ES-I3 (cell line): ENCODE measurements at regions not wholly inside any gene's neighbourhood (a gene's known extent, or its start where the extent isn't known, plus 50 kb on each side); places are given as distances from the start of the nearest gene placed in this dataset.
"Not testable (repeated sequence)": the region's sequence is repeated elsewhere in the genome, so short reads cannot be mapped to it uniquely, and the experiment has no call there.

Experiments used
- H3K36me3 ChIP-seq: 2 replicates; pipeline ENCODE4 v1.6.1; 2013; ENCODE audit warnings: mild to moderate bottlenecking, low read length, control low read depth, moderate library complexity; ENCODE audit not compliant: insufficient read depth
- H3K4me1 ChIP-seq: 2 replicates; pipeline ENCODE4 v1.6.1; 2013; ENCODE audit warnings: mild to moderate bottlenecking, control low read depth, low read length; ENCODE audit not compliant: insufficient read depth
- H3K9ac ChIP-seq: 2 replicates; pipeline ENCODE4 v1.6.1; 2013; ENCODE audit warnings: low read depth, mild to moderate bottlenecking, low read length, moderate library complexity
- H3K9me3 ChIP-seq: 2 replicates; pipeline ENCODE4 v1.6.1; 2013; ENCODE audit warnings: mild to moderate bottlenecking, low read length, moderate library complexity; ENCODE audit not compliant: control insufficient read depth, insufficient read depth

- H3K36me3 ChIP-seq, result no peaks in the 10 kb centered on the region
- no peaks in the 10 kb centered on the region for H3K4me1 ChIP-seq
- H3K9me3 ChIP-seq, result peaks cover 5% of the 10 kb centered on the region; the same call in 1 of the 2 replicates
- H3K9ac ChIP-seq, result no peak overlapping the region
These were observed 101.8 kb upstream of the HPF1 start for GRCh38 chr4:169859366-169860216.

DNA sequence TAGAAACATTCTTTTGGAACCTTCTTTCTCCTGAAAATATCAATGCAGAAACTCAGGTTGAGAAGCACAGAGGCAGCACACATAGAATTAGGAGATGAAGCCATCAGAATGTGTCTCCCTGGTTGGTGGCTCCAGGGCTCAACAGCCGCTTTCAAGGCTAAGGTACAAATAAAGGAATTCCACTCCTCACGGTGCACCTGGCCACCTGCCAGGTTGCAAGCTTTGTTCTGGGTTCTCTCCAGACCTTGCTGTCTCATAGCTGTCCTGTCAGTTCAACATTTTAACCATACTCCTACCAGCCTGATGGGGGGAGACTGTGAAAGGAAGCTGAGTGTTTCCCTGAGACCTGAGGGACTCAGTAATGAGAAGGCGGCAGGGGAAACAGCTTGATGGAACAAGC lies 96.3 kb upstream of the HPF1 start:
- no peak overlapping the region for H3K9ac ChIP-seq
- no peaks in the 10 kb centered on the region; the same call in 1 of the 2 replicates for H3K4me1 ChIP-seq
- peaks cover 5% of the 10 kb centered on the region; the same call in 1 of the 2 replicates for H3K9me3 ChIP-seq
- H3K36me3 ChIP-seq, result no peaks in the 10 kb centered on the region

DNA sequence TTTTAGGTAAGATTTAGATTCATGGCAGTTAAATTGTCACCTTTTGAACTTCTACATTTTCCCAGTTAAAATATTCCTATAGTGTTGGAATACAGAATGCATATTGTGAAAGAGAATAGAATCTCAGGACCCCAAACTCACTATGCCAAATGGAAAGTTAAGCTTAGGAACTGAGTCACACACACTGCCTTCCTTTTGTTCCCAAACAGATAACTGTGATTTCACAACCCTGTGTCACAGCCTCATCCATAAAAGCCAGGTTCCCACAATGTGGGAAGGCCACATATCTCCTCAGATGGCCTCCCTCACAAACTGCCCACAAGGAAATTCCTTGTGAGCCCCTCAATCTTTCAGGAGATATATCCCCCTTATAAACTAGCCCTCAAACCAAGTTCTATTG lies 94.7 kb upstream of the HPF1 start:
- Histone ChIP-seq H3K9me3 (peaks cover 5% of the 10 kb centered on the region; the same call in 1 of the 2 replicates), H3K9ac (no peak overlapping the region), H3K4me1 (no peaks in the 10 kb centered on the region; the same call in 1 of the 2 replicates), H3K36me3 (no peaks in the 10 kb centered on the region)

DNA sequence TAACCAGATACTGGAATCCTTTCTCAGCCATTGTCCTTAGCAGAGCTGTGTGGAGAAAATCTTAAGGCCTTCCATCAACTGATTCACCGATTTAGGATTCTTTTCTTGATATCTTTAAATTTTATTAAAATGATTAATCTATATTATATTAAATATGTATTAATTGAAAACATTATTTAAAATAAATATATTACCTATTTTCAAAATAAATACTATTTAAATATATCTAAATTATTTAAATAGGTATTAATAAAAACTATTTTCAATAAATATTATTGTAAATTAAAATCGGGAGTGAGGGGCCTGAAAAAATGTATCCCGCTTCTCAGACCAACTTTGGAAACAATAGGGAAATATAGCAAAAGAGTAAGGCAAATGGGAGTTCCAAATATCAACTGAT lies 94.0 kb upstream of the HPF1 start:
- Histone ChIP-seq H3K9ac (no peak overlapping the region), H3K9me3 (peaks cover 1% of the 10 kb centered on the region; the same call in 1 of the 2 replicates), H3K4me1 (no peaks in the 10 kb centered on the region; the same call in 1 of the 2 replicates), H3K36me3 (no peaks in the 10 kb centered on the region)

- no peaks in the 10 kb centered on the region for H3K36me3 ChIP-seq
- H3K9ac ChIP-seq, result no peak overlapping the region
- H3K9me3 ChIP-seq, result no peaks in the 10 kb centered on the region
- H3K4me1 ChIP-seq, result no peaks in the 10 kb centered on the region; the same call in 1 of the 2 replicates
These were observed 91.7 kb upstream of the HPF1 start for GRCh38 chr4:169849456-169849855.

- no peaks in the 10 kb centered on the region for H3K9me3 ChIP-seq
- H3K36me3 ChIP-seq, result no peaks in the 10 kb centered on the region
- H3K9ac ChIP-seq, result no peak overlapping the region
- H3K4me1 ChIP-seq, result no peaks in the 10 kb centered on the region
These were observed 90.3 kb upstream of the HPF1 start for GRCh38 chr4:169848018-169848417.

DNA sequence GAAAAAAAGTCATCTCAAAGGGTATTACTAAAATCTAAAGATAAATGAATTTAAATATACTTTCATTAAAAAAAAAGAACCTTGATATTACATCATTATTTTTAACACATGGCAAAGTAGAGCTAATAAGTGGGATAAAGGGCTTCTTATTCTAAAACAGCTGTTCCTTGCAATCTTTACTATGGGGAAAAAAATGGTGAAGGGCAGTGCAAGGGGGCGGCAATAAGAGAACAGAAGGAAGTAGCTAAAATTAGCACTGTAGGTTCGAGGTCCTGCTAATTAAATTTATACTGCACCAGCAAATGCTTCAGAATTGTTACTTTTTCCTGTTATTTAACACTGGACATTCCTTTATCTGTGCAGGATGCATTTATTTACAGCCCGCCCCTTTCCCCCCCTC lies 89.4 kb upstream of the HPF1 start:
- Histone ChIP-seq H3K36me3 (no peaks in the 10 kb centered on the region), H3K4me1 (no peaks in the 10 kb centered on the region), H3K9ac (no peak overlapping the region), H3K9me3 (no peaks in the 10 kb centered on the region)

- no peaks in the 10 kb centered on the region for H3K9me3 ChIP-seq
- no peaks in the 10 kb centered on the region for H3K4me1 ChIP-seq
- no peak overlapping the region for H3K9ac ChIP-seq
- H3K36me3 ChIP-seq, result no peaks in the 10 kb centered on the region
These were observed 88.7 kb upstream of the HPF1 start for GRCh38 chr4:169846396-169846795.

GRCh38 chr4:169841776-169842175 lies 84.0 kb upstream of the HPF1 start:
- Histone ChIP-seq H3K4me1 (no peaks in the 10 kb centered on the region), H3K9me3 (no peaks in the 10 kb centered on the region), H3K36me3 (no peaks in the 10 kb centered on the region), H3K9ac (no peak overlapping the region)

DNA sequence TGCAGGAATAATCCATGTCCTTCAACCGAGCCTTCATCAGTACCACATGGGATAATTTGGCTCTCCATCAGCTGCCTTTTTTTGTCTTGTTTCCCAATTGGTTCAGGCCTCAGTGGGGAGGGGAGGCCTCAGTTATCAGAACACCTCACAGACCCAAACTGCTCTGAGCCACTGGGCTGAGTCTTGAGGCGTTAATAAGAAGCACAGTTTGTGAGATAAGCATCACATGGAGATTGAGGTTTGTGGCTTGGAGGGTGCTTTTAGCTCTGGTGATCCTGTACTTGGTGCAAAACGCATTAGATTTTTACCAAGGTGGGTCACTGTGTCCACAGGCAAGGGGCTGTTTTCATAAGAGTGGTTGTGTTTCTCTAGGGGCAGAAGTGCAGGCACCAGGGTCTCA lies 82.8 kb upstream of the HPF1 start:
- Histone ChIP-seq H3K9ac (no peak overlapping the region), H3K9me3 (no peaks in the 10 kb centered on the region), H3K4me1 (no peaks in the 10 kb centered on the region), H3K36me3 (no peaks in the 10 kb centered on the region)

- H3K9ac ChIP-seq, H3K9me3 ChIP-seq, H3K36me3 ChIP-seq, H3K4me1 ChIP-seq: not testable (repeated sequence)
These were observed 70.6 kb upstream of the HPF1 start for GRCh38 chr4:169828329-169828728.

DNA sequence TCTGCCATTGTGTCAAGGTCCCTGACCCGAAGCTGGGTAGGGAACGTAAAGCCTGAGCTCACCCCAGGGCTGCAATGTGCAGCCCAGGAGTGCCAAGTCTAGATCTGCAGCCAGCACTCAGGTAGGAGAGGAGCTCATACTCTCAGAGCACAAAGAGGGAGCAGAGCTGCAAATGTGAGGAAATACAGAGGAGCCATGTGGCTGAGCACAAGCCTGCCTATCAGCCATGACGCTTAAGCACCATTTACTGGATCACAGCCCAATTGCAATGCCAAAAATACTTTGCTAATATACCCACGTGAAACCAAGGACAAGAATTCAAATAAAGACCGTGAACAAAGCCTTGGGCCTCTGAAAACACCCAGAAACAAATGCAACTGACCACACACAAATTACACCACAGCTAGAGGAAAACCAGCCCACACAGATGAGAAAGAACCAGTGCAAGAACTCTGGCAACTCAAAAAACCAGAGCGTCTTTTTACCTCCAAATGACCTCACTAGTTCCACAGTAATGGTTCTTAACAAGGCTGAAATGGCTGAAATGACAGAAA lies 69.0 kb upstream of the HPF1 start:
- Histone ChIP-seq H3K9ac (no peak overlapping the region), H3K9me3 (no peaks in the 10 kb centered on the region; the same call in 1 of the 2 replicates), H3K36me3 (no peaks in the 10 kb centered on the region), H3K4me1 (no peaks in the 10 kb centered on the region)

GRCh38 chr4:169823685-169824084 lies 65.9 kb upstream of the HPF1 start:
- no peaks in the 10 kb centered on the region; the same call in 1 of the 2 replicates for H3K9me3 ChIP-seq
- H3K36me3 ChIP-seq, result no peaks in the 10 kb centered on the region
- H3K9ac ChIP-seq, result no peak overlapping the region
- H3K4me1 ChIP-seq, result no peaks in the 10 kb centered on the region

- Histone ChIP-seq H3K9ac (no peak overlapping the region), H3K4me1 (no peaks in the 10 kb centered on the region), H3K9me3 (no peaks in the 10 kb centered on the region), H3K36me3 (no peaks in the 10 kb centered on the region)
These were observed 63.7 kb upstream of the HPF1 start for GRCh38 chr4:169821402-169821801.

GRCh38 chr4:169818063-169818679 lies 60.4 kb upstream of the HPF1 start:
- Histone ChIP-seq H3K9me3 (no peaks in the 10 kb centered on the region), H3K4me1 (no peaks in the 10 kb centered on the region), H3K9ac (no peak overlapping the region), H3K36me3 (no peaks in the 10 kb centered on the region)
